ENCODE measurements at regions not wholly inside any gene's neighbourhood (a gene's known extent, or its start where the extent isn't known, plus 50 kb on each side); places are given as distances from the start of the nearest gene placed in this dataset.

GRCh38 chr14:94960285-94961001 lies 190.5 kb upstream of the GSC start (continued):
- TF ChIP-seq CDX4 (CRISPR knock-in tag; IDR thresholded peaks at IDR 0.05; ENCODE audit: borderline replicate concordance): no peak
- no peak for TF ChIP-seq FOXJ3 (CRISPR knock-in tag; IDR thresholded peaks at IDR 0.05; ENCODE audit: borderline replicate concordance)
- no peak for TF ChIP-seq IRF2 (CRISPR knock-in tag; IDR thresholded peaks at IDR 0.05; ENCODE audit: borderline replicate concordance, low read depth)
- no peak for TF ChIP-seq ZNF219 (CRISPR knock-in tag; IDR thresholded peaks at IDR 0.05; ENCODE audit: borderline replicate concordance)
- no peak for TF ChIP-seq ZNF416 (CRISPR knock-in tag; IDR thresholded peaks at IDR 0.05)
- TF ChIP-seq ERG (CRISPR knock-in tag; IDR thresholded peaks at IDR 0.05): no peak

GRCh38 chr14:94953541-94954260 lies 183.8 kb upstream of the GSC start:
- POLR2A ChIA-PET: no interaction called here
- Mint-ChIP-seq H3K9me3 (peaks cover under 1% of the 10 kb centered on the region; the same call in 1 of the 2 replicates), H3K4me3 (no peak overlapping the region), H3K4me1 (peaks cover 6% of the 10 kb centered on the region), H3K36me3 (no peaks in the 10 kb centered on the region), H3K27me3 (ENCODE audit: low read depth) (no peaks in the 10 kb centered on the region), H3K27ac (no peak overlapping the region)
- DNase-seq (ENCODE audit: low spot score) (no peak), ATAC-seq (no peak)
- no peak for TF ChIP-seq SP1 (CRISPR knock-in tag; conservative IDR thresholded peaks at IDR 0.05)
- no peak for TF ChIP-seq NFYB (CRISPR knock-in tag; conservative IDR thresholded peaks at IDR 0.05; ENCODE audit: low read depth)
- no peak for TF ChIP-seq NFATC4 (CRISPR knock-in tag; IDR thresholded peaks at IDR 0.05)
- no peak for TF ChIP-seq RORB (CRISPR knock-in tag; IDR thresholded peaks at IDR 0.05)
- TF ChIP-seq PRRX2 (CRISPR knock-in tag; IDR thresholded peaks at IDR 0.05): no peak
- no peak for TF ChIP-seq RELA (CRISPR knock-in tag; IDR thresholded peaks at IDR 0.05; ENCODE audit: borderline replicate concordance)
- TF ChIP-seq NR3C1 (CRISPR knock-in tag; conservative IDR thresholded peaks at IDR 0.05; ENCODE audit: low read depth): no peak
- TF ChIP-seq ERG (CRISPR knock-in tag; IDR thresholded peaks at IDR 0.05): no peak
- no peak for TF ChIP-seq MYBL2 (CRISPR knock-in tag; IDR thresholded peaks at IDR 0.05)
- no peak for TF ChIP-seq ZBTB43 (CRISPR knock-in tag; IDR thresholded peaks at IDR 0.05)
- CTCF ChIA-PET: no interaction called here

DNA sequence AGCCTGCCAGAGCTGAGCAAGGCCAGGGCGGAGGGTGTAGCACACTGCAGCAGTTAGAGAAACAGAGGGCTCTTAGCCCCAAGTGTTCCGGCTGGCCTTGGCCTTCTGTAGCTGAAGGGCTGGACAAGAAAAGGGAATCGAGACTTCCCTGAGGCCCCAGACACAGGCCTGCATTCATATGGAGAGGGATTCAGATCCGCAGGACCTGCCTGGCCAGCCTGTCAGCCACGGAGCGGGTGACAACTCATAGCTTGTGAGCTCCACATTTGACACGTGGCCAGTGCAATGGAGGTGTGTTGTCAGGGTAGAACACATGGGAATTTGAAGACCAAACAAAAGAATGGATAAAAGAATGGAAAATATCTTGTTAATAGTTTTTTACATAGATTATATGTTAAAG lies 182.2 kb upstream of the GSC start:
- no peaks in the 10 kb centered on the region; the same call in 1 of the 2 replicates for H3K27me3 Mint-ChIP-seq (ENCODE audit: low read depth)
- POLR2A ChIA-PET: no interaction called here
- peak; percentile 22; the same call in 1 of the 2 replicates for ATAC-seq
- DNase-seq (ENCODE audit: low spot score): peak; percentile 22
- CTCF ChIA-PET: no interaction called here
- H3K4me3 Mint-ChIP-seq: no peak overlapping the region
- TF ChIP-seq PRRX2 (CRISPR knock-in tag; IDR thresholded peaks at IDR 0.05) (no peak), SOX15 (CRISPR knock-in tag; IDR thresholded peaks at IDR 0.05) (no peak), ZBTB21 (CRISPR knock-in tag; IDR thresholded peaks at IDR 0.05; ENCODE audit: borderline replicate concordance) (no peak), ATF1 (CRISPR knock-in tag; IDR thresholded peaks at IDR 0.05) (no peak), JAZF1 (CRISPR knock-in tag; IDR thresholded peaks at IDR 0.05) (no peak)
- peaks cover 14% of the 10 kb centered on the region for H3K9me3 Mint-ChIP-seq
- no peaks in the 10 kb centered on the region; the same call in 1 of the 2 replicates for H3K36me3 Mint-ChIP-seq
- no peak overlapping the region for H3K27ac Mint-ChIP-seq
- peaks cover 6% of the 10 kb centered on the region for H3K4me1 Mint-ChIP-seq

All from WTC11 (cell line).